Sigmoid colon (tissue), 4 donors: ENCODE measurements at regions not wholly inside any gene's neighbourhood (a gene's known extent, or its start where the extent isn't known, plus 50 kb on each side); places are given as distances from the start of the nearest gene placed in this dataset.

Experiments used
- CTCF ChIP-seq, 4 experiments: fragments of 450-650 bp in 3 of 4; fragments of 200-600 bp in 1 of 4; IDR thresholded peaks; one replicate each; pipeline ENCODE4 v1.5.1; 2016 to 2019; ENCODE audit warnings: antibody characterized with exemption in 4 of 4, mild to moderate bottlenecking in 3 of 4, moderate library complexity in 2 of 4
- POLR2AphosphoS5 ChIP-seq, 4 donors: sonication (generic); formaldehyde crosslinking; IDR thresholded peaks; one replicate each; pipeline ENCODE4 v1.6.1; 2017; ENCODE audit warnings: antibody characterized with exemption in 4 of 4

GRCh38 chr16:48846277-48846676 lies 236.3 kb upstream of the N4BP1 start:
- TF ChIP-seq POLR2AphosphoS5 (IDR thresholded peaks at IDR 0.05), result no peak
- TF ChIP-seq CTCF (IDR thresholded peaks at IDR 0.05), result no peak
